NCI-H2196 (cell line): ENCODE measurements at regions not wholly inside any gene's neighbourhood (a gene's known extent, or its start where the extent isn't known, plus 50 kb on each side); places are given as distances from the start of the nearest gene placed in this dataset.

Experiments
- DNase-seq: peaks from one replicate; lab custom pipeline; 2025; ENCODE audit not compliant: unreplicated experiment; lab: John Stamatoyannopoulos, UW

GRCh38 chr4:153137159-153137558 lies 67.1 kb upstream of the TRIM2 start:
- DNase-seq, result no peak

GRCh38 chr4:153137677-153138630 lies 66.3 kb upstream of the TRIM2 start:
- no peak for DNase-seq

DNA sequence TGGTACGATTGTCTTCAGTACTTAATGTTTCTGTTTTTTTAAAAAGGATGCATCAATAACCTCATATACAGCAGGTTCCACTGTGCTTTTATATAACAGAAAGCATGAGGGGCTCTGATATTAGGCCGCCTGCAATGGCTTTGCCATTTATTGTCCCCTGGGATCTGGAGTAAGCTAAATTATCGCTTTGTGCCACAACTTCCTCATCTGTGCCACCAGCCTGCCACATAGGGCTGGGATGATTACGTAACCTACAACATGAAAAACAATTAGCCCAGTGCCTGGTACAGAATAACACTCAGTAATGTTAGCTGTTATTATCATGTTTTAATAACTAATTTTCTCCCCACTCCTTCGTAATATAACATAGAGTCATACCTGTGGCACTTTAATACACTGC lies 65.5 kb upstream of the TRIM2 start:
- no peak for DNase-seq

GRCh38 chr4:153140294-153140693 lies 63.9 kb upstream of the TRIM2 start:
- no peak for DNase-seq

DNA sequence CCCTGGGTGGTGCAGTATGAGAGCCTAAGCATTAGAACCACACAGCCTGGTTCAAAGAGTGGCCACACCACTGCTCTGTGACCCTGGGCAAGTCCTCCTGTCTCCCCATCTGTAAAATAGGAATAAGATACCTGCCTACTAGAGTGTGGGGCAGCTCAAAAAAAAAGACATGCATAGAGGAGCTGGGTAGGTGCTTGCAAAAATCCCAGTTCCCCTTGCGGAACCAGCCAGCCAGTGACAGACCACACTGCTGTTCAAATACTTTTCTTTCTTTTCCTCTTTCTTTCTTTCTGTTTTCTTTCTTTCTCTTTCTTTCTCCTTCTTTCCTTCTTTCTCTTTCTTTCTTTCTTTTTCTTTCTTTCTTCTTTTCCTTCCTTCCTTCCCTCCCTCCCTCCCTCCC lies 63.0 kb upstream of the TRIM2 start:
- DNase-seq, result no peak

- DNase-seq, result peak; percentile 59
Measured at GRCh38 chr4:153142700-153143438, 61.4 kb upstream of the TRIM2 start.

DNA sequence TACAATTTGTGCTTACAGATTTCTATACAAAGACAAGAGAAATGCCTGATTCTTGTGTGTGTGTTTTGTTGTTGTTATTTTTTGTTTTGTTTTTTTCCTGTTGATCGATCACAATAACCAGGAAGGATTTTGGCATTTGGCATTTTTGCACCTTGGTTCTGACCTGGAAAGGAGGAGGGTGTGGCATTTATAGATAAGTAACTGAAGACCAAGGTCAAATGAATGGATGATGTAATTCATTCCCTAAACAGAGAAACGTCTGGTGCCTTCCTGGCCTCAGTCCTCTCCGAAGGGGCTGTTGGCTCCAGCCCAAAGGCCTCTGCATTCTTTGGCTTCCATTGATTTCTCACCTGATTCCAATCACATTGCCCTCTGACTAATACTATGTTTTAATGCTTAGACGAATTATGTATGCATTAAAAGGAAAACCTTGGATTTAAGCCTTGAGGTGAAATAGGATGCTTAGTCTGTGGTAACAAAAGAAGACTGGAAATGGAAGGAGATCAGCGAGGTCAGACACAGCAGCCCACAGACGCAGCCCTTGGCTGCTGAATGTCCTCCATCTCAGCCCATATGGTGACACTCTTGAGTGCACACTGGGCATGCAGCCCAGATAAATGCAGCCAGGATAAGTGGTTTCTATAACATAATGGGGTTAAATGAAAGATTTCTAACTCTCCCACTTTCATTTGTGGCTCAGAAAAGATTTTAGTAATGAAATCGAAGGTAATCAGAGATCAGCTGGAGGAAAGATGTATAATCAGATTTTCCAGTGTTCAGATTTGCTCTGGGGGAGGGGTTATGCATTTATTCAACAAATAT lies 60.5 kb upstream of the TRIM2 start:
- peak; percentile 22 for DNase-seq

DNA sequence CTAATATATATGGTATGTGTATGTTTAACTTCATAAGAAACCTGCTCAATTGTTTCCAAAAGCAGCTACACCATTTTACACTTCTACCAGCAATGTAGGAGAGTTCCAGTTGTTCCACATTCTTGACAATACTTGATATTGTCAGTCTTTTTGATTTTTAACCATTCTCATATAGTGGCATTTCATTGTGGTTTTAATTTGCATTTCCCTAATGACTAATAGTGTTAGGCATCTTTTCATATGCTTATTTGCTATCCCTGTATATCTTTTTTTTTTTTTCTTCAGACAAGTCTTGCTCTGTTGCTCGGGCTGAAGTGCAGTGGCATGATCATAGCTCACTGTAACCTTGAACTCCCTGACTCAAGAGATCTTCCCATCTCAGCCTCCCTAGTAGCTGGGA lies 58.2 kb upstream of the TRIM2 start:
- DNase-seq, result no peak

DNA sequence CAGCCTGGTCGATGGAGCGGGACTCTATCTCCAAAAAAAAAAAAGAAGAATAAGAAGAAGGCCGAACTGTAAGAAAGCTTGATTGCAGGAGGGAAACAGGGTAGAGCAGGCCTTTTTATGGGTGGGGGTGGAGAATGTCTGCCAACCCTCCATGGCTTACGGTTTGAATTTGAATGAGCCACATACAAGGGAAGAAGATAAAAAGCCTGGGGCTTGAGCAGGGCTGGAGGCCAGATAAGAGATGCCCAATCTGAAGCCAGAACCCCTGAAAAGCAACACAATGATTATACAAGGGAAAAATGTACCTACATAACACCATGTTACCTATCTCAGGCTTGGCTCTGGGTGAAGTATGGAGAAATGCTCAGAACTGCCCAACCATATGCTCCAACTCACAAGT lies 57.3 kb upstream of the TRIM2 start:
- no peak for DNase-seq

GRCh38 chr4:153148791-153149190 lies 55.5 kb upstream of the TRIM2 start:
- DNase-seq, result no peak

GRCh38 chr4:153151535-153152455 lies 52.4 kb upstream of the TRIM2 start:
- peak; percentile 79 for DNase-seq

GRCh38 chr4:153152501-153153338 lies 51.5 kb upstream of the TRIM2 start:
- peak; percentile 27 for DNase-seq

- DNase-seq, result peak; percentile 31
Measured at GRCh38 chr4:153153339-153153871, 50.8 kb upstream of the TRIM2 start.

DNA sequence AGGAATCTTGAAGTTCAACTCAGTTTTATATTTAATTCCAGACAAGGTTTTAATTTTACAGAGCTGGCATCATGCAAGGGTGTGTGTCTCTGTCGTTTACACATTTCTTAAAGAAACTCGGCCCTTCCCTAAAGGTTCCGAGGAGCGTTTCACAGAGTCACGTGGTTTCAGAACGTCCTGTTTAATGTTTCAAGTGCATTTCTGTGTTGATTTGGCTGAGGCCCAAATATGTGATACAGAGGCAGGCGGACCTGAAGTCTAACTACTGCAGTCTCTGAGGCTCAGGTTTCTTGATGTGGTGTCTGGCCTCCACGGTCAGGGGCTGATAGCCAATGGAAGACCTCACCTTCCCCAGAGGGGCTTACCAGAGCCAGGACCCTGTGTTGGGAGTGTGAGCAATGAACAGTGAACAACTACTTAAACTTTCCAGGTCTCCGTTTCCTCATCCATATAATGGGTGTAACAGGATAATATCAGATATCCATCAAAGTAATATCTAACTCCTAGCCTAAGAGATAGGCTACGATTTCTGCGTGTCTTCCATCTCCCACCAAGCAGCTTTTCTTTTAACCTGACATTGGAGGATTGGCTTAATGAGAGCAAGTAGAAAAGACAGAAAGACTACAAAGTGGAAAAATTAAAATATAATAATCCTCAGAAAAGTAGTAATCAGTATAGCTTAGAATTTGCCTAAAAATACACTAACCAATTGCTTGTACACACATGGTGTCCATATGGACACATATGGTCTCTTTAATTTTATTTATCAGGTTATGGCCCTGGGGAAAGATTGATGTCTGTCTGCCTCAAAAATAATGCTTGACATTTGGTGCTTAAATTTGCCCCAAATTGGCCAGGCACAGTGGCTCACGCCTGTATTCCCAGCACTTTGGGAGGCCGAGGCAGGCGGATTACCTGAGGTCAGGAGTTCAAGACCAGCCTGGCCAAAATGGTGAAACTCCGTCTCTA lies 50.0 kb upstream of the TRIM2 start:
- DNase-seq, result peak; percentile 32
